Islet of Langerhans (tissue), 1 donor: ENCODE measurements at regions not wholly inside any gene's neighbourhood (a gene's known extent, or its start where the extent isn't known, plus 50 kb on each side); places are given as distances from the start of the nearest gene placed in this dataset.
"Not testable (repeated sequence)": the region's sequence is repeated elsewhere in the genome, so short reads cannot be mapped to it uniquely, and the experiment has no call there.

Experiments
- FAIRE-seq: peaks from one replicate; lab custom pipeline; 2011; peaks lifted over from hg19 to GRCh38; lab: Jason Lieb, UNC

GRCh38 chr2:224146356-224147160 is 107.5 kb upstream of the SERPINE2 start:
- no peak for FAIRE-seq

- FAIRE-seq: no peak
Measured at GRCh38 chr2:224145751-224146355, 106.8 kb upstream of the SERPINE2 start.

- no peak for FAIRE-seq
Measured at GRCh38 chr2:224143526-224143925, 104.4 kb upstream of the SERPINE2 start.

- FAIRE-seq: peak; percentile 92
Measured at GRCh38 chr2:224142397-224143312, 103.6 kb upstream of the SERPINE2 start.

- no peak for FAIRE-seq
Measured at GRCh38 chr2:224141304-224141703, 102.2 kb upstream of the SERPINE2 start.

GRCh38 chr2:224137208-224137607 is 98.1 kb upstream of the SERPINE2 start:
- no peak for FAIRE-seq

GRCh38 chr2:224136396-224136795 is 97.3 kb upstream of the SERPINE2 start:
- no peak for FAIRE-seq

GRCh38 chr2:224135881-224136280 is 96.8 kb upstream of the SERPINE2 start:
- no peak for FAIRE-seq

GRCh38 chr2:224134003-224134734 is 95.1 kb upstream of the SERPINE2 start:
- FAIRE-seq: no peak

GRCh38 chr2:224133387-224133786 is 94.3 kb upstream of the SERPINE2 start:
- no peak for FAIRE-seq

GRCh38 chr2:224127871-224128501 is 88.9 kb upstream of the SERPINE2 start:
- FAIRE-seq: no peak

- FAIRE-seq: no peak
Measured at GRCh38 chr2:224126440-224126839, 87.4 kb upstream of the SERPINE2 start.

GRCh38 chr2:224126003-224126402 is 86.9 kb upstream of the SERPINE2 start:
- no peak for FAIRE-seq

- FAIRE-seq: no peak
Measured at GRCh38 chr2:224122542-224122941, 83.5 kb upstream of the SERPINE2 start.

GRCh38 chr2:224121406-224122067 is 82.5 kb upstream of the SERPINE2 start:
- no peak for FAIRE-seq

- FAIRE-seq: no peak
Measured at GRCh38 chr2:224120986-224121385, 81.9 kb upstream of the SERPINE2 start.

- FAIRE-seq: peak; percentile 21
Measured at GRCh38 chr2:224119846-224120245, 80.8 kb upstream of the SERPINE2 start.

- FAIRE-seq: no peak
Measured at GRCh38 chr2:224114428-224114827, 75.3 kb upstream of the SERPINE2 start.

- FAIRE-seq: not testable (repeated sequence)
Measured at GRCh38 chr2:224113930-224114329, 74.8 kb upstream of the SERPINE2 start.

GRCh38 chr2:224111576-224111975 is 72.5 kb upstream of the SERPINE2 start:
- no peak for FAIRE-seq

- FAIRE-seq: no peak
Measured at GRCh38 chr2:224110811-224111210, 71.7 kb upstream of the SERPINE2 start.
